ENCODE measurements at regions not wholly inside any gene's neighbourhood (a gene's known extent, or its start where the extent isn't known, plus 50 kb on each side); places are given as distances from the start of the nearest gene placed in this dataset.

- TF ChIP-seq POLR2A (IDR thresholded peaks at IDR 0.05) (no peak), CTCF (IDR thresholded peaks at IDR 0.05) (no peak)
Observed at GRCh38 chr5:60503771-60504170, 196.2 kb downstream of the DEPDC1B start.

All from suprapubic skin (tissue), 3 donors.